HG03108 (cell line): ENCODE measurements at regions not wholly inside any gene's neighbourhood (a gene's known extent, or its start where the extent isn't known, plus 50 kb on each side); places are given as distances from the start of the nearest gene placed in this dataset.

Experiments used
- ATAC-seq: cut with Tn5 transposase; IDR thresholded peaks from one replicate; pipeline ENCODE4 v1.9.1; 2021; ENCODE audit warnings: moderate library complexity; ENCODE audit not compliant: unreplicated experiment

- no peak for ATAC-seq
Measured at GRCh38 chr14:59091404-59091803, 97.1 kb upstream of the DAAM1 start.

GRCh38 chr14:59091976-59092375 is 96.5 kb upstream of the DAAM1 start:
- no peak for ATAC-seq

- ATAC-seq, result no peak
Measured at GRCh38 chr14:59093902-59094301, 94.6 kb upstream of the DAAM1 start.

- ATAC-seq, result no peak
Measured at GRCh38 chr14:59096303-59096702, 92.2 kb upstream of the DAAM1 start.

GRCh38 chr14:59097681-59098080 is 90.8 kb upstream of the DAAM1 start:
- no peak for ATAC-seq

- no peak for ATAC-seq
Measured at GRCh38 chr14:59098377-59098776, 90.1 kb upstream of the DAAM1 start.

- ATAC-seq, result no peak
Measured at GRCh38 chr14:59100205-59100604, 88.3 kb upstream of the DAAM1 start.

- ATAC-seq, result no peak
Measured at GRCh38 chr14:59101476-59101875, 87.0 kb upstream of the DAAM1 start.

- no peak for ATAC-seq
Measured at GRCh38 chr14:59103396-59103795, 85.1 kb upstream of the DAAM1 start.

GRCh38 chr14:59107819-59108218 is 80.6 kb upstream of the DAAM1 start:
- no peak for ATAC-seq

- no peak for ATAC-seq
Measured at GRCh38 chr14:59116984-59117415, 71.5 kb upstream of the DAAM1 start.

GRCh38 chr14:59117754-59118528 is 70.5 kb upstream of the DAAM1 start:
- ATAC-seq, result no peak

- ATAC-seq, result no peak
Measured at GRCh38 chr14:59120921-59121320, 67.5 kb upstream of the DAAM1 start.

GRCh38 chr14:59123531-59123930 is 64.9 kb upstream of the DAAM1 start:
- no peak for ATAC-seq

GRCh38 chr14:59123975-59124374 is 64.5 kb upstream of the DAAM1 start:
- ATAC-seq, result no peak

- no peak for ATAC-seq
Measured at GRCh38 chr14:59125156-59125555, 63.3 kb upstream of the DAAM1 start.

- no peak for ATAC-seq
Measured at GRCh38 chr14:59126714-59127436, 61.6 kb upstream of the DAAM1 start.

- no peak for ATAC-seq
Measured at GRCh38 chr14:59127437-59127732, 61.1 kb upstream of the DAAM1 start.

GRCh38 chr14:59130462-59130861 is 58.0 kb upstream of the DAAM1 start:
- no peak for ATAC-seq

- ATAC-seq, result no peak
Measured at GRCh38 chr14:59131938-59132795, 56.3 kb upstream of the DAAM1 start.

- ATAC-seq, result no peak
Measured at GRCh38 chr14:59132796-59133494, 55.5 kb upstream of the DAAM1 start.
